ENCODE measurements at regions not wholly inside any gene's neighbourhood (a gene's known extent, or its start where the extent isn't known, plus 50 kb on each side); places are given as distances from the start of the nearest gene placed in this dataset.
"Not testable (repeated sequence)": the region's sequence is repeated elsewhere in the genome, so short reads cannot be mapped to it uniquely, and the experiment has no call there.

DNA sequence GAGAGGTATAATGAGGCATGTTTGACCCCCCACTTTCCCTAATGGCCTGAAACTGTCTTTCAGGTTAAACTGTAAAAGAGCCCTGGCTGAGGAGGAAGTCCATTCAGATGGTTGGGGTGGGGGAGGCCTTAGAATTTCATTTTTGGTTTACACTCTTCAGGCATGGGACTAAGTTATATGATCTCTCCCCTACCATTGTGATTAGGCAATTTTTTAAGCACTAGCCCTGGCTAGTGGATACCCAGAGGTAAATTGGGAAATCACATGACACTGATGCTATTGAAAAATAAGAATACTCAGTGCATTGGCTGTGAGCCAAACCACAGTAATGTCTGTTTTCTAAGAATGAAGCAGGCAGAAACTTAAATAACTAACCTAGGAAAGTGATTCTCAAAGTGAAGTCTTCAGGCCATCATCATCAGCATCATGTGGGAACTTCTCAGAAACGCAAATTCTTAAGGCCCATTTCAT, 149.7 kb downstream of the RRAGB start (continued):
- TF ChIP-seq, protein P1, sequence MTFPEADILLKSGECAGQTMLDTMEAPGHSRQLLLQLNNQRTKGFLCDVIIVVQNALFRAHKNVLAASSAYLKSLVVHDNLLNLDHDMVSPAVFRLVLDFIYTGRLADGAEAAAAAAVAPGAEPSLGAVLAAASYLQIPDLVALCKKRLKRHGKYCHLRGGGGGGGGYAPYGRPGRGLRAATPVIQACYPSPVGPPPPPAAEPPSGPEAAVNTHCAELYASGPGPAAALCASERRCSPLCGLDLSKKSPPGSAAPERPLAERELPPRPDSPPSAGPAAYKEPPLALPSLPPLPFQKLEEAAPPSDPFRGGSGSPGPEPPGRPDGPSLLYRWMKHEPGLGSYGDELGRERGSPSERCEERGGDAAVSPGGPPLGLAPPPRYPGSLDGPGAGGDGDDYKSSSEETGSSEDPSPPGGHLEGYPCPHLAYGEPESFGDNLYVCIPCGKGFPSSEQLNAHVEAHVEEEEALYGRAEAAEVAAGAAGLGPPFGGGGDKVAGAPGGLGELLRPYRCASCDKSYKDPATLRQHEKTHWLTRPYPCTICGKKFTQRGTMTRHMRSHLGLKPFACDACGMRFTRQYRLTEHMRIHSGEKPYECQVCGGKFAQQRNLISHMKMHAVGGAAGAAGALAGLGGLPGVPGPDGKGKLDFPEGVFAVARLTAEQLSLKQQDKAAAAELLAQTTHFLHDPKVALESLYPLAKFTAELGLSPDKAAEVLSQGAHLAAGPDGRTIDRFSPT (tag by site-specific recombination; IDR thresholded peaks at IDR 0.05) = no peak
- no peak for TF ChIP-seq ZNF184 (tag by site-specific recombination; IDR thresholded peaks at IDR 0.05)
- TF ChIP-seq, protein P2, sequence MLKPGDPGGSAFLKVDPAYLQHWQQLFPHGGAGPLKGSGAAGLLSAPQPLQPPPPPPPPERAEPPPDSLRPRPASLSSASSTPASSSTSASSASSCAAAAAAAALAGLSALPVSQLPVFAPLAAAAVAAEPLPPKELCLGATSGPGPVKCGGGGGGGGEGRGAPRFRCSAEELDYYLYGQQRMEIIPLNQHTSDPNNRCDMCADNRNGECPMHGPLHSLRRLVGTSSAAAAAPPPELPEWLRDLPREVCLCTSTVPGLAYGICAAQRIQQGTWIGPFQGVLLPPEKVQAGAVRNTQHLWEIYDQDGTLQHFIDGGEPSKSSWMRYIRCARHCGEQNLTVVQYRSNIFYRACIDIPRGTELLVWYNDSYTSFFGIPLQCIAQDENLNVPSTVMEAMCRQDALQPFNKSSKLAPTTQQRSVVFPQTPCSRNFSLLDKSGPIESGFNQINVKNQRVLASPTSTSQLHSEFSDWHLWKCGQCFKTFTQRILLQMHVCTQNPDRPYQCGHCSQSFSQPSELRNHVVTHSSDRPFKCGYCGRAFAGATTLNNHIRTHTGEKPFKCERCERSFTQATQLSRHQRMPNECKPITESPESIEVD (tag by site-specific recombination; IDR thresholded peaks at IDR 0.05) = no peak
- no peak for TF ChIP-seq ZNF350 (tag by site-specific recombination; IDR thresholded peaks at IDR 0.05)
- no peak for TF ChIP-seq ZNF223 (tag by site-specific recombination; IDR thresholded peaks at IDR 0.05)
- TF ChIP-seq ZBTB17 (tag by site-specific recombination; IDR thresholded peaks at IDR 0.05) = no peak
- no peak for TF ChIP-seq ZNF510 (tag by site-specific recombination; IDR thresholded peaks at IDR 0.05; ENCODE audit: insufficient replicate concordance)
- no peak for TF ChIP-seq KLF9 (tag by site-specific recombination; IDR thresholded peaks at IDR 0.05; ENCODE audit: low read depth)
- TF ChIP-seq ZNF544 (tag by site-specific recombination; IDR thresholded peaks at IDR 0.05) = no peak
- TF ChIP-seq ZSCAN30 (tag by site-specific recombination; IDR thresholded peaks at IDR 0.05) = no peak

DNA sequence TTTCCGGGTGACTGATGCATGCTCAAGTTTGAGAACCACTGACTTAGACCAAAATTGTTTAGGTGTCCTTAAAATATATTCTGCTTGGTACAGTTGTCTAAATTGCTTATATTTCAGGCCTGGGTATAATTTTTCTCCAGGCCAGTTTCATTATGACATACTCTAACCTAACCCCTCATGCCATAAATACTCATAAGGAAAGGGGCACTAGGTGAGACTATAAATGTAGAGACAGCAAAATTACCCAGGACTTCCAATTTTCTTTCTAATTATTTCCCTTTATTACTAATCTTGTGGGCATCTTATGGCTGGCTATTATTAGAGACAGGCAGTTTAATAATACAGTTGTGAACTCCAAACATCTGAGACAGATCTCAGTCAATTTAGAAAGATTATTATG, 150.2 kb downstream of the RRAGB start:
- CTCF ChIA-PET = no interaction called here
- no peaks in the 10 kb centered on the region for H3K9me3 ChIP-seq (ENCODE audit: control insufficient read depth, insufficient read depth, low read depth, low read length)
- POLR2A ChIA-PET = no interaction called here
- H3K4me1 ChIP-seq (ENCODE audit: control insufficient read depth, insufficient read depth, low read length) = no peaks in the 10 kb centered on the region
- no peaks in the 10 kb centered on the region for H3K36me3 ChIP-seq (ENCODE audit: control insufficient read depth in 2 of 2, insufficient read depth in 1 of 2, low read length in 2 of 2)
- no peak overlapping the region for H3K27ac ChIP-seq (ENCODE audit: extremely low read depth, low read depth, low read length)
- no peak overlapping the region for H3K4me3 ChIP-seq (ENCODE audit: low read depth, low read length)
- no peak for TF ChIP-seq ZNF341 (tag by site-specific recombination; IDR thresholded peaks at IDR 0.05; ENCODE audit: low read depth)
- TF ChIP-seq ZNF600 (tag by site-specific recombination; IDR thresholded peaks at IDR 0.05) = no peak
- TF ChIP-seq ZNF155 (tag by site-specific recombination; IDR thresholded peaks at IDR 0.05) = no peak

DNA sequence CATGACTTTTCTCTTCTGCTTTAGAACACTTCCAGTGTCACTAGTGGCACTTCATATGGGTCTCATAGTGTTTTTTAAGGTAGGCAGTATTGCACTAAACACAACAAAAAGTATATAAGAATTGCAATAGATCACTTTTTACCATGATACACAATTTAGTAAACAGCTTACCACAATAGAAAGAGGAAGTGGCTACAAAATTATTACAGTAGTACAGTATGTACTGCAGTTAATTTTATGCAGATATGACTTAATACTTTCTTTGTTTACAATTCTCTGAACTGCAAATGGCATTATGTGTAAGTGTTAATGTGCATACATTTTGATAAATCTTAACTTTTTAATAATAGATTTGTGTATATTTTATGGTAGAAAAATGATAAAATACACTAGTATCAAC, 157.3 kb downstream of the RRAGB start:
- ChIA-PET POLR2A (no interaction called here), CTCF (no interaction called here)
- Histone ChIP-seq H3K27ac (ENCODE audit: extremely low read depth, low read depth, low read length) (no peak overlapping the region), H3K9me3 (ENCODE audit: control insufficient read depth, insufficient read depth, low read depth, low read length) (no peaks in the 10 kb centered on the region; the same call in 1 of the 2 replicates), H3K4me1 (ENCODE audit: control insufficient read depth, insufficient read depth, low read length) (no peaks in the 10 kb centered on the region), H3K4me3 (ENCODE audit: low read depth, low read length) (no peak overlapping the region), H3K36me3 (ENCODE audit: control insufficient read depth in 2 of 2, insufficient read depth in 1 of 2, low read length in 2 of 2) (no peaks in the 10 kb centered on the region)
- TF ChIP-seq BCL11A (tag by site-specific recombination; IDR thresholded peaks at IDR 0.05; ENCODE audit: low read depth) = no peak
- TF ChIP-seq, protein P3, sequence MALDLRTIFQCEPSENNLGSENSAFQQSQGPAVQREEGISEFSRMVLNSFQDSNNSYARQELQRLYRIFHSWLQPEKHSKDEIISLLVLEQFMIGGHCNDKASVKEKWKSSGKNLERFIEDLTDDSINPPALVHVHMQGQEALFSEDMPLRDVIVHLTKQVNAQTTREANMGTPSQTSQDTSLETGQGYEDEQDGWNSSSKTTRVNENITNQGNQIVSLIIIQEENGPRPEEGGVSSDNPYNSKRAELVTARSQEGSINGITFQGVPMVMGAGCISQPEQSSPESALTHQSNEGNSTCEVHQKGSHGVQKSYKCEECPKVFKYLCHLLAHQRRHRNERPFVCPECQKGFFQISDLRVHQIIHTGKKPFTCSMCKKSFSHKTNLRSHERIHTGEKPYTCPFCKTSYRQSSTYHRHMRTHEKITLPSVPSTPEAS (tag by site-specific recombination; IDR thresholded peaks at IDR 0.05) = no peak
- TF ChIP-seq, protein P4, sequence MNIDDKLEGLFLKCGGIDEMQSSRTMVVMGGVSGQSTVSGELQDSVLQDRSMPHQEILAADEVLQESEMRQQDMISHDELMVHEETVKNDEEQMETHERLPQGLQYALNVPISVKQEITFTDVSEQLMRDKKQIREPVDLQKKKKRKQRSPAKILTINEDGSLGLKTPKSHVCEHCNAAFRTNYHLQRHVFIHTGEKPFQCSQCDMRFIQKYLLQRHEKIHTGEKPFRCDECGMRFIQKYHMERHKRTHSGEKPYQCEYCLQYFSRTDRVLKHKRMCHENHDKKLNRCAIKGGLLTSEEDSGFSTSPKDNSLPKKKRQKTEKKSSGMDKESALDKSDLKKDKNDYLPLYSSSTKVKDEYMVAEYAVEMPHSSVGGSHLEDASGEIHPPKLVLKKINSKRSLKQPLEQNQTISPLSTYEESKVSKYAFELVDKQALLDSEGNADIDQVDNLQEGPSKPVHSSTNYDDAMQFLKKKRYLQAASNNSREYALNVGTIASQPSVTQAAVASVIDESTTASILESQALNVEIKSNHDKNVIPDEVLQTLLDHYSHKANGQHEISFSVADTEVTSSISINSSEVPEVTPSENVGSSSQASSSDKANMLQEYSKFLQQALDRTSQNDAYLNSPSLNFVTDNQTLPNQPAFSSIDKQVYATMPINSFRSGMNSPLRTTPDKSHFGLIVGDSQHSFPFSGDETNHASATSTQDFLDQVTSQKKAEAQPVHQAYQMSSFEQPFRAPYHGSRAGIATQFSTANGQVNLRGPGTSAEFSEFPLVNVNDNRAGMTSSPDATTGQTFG (tag by site-specific recombination; IDR thresholded peaks at IDR 0.05; ENCODE audit: borderline replicate concordance) = no peak
- TF ChIP-seq RBAK (tag by site-specific recombination; IDR thresholded peaks at IDR 0.05) = no peak
- TF ChIP-seq ZNF10 (tag by site-specific recombination; IDR thresholded peaks at IDR 0.05) = no peak
- TF ChIP-seq, protein P5, sequence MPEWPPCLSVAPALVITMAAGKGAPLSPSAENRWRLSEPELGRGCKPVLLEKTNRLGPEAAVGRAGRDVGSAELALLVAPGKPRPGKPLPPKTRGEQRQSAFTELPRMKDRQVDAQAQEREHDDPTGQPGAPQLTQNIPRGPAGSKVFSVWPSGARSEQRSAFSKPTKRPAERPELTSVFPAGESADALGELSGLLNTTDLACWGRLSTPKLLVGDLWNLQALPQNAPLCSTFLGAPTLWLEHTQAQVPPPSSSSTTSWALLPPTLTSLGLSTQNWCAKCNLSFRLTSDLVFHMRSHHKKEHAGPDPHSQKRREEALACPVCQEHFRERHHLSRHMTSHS (tag by site-specific recombination; IDR thresholded peaks at IDR 0.05) = no peak

DNA sequence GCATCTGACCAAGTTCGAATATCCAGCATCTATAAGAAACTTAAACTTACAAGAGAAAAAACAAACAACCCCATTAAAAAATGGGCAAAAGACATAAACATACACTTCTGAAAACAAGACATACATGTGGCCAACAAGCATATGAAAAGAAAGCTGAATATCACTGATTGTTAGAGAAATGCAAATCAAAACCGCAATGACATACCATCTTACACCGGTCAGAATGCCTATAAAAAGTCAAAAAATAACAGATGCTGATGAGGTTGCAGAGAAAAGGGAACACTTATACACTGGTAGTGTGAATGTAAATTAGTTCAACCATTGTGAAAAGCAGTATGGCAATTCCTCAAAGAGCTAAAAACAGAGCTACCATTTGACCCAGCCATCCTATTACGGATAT, 166.0 kb downstream of the RRAGB start:
- H3K4me1 ChIP-seq (ENCODE audit: control insufficient read depth, insufficient read depth, low read length); H3K4me3 ChIP-seq (ENCODE audit: low read depth, low read length); H3K36me3 ChIP-seq (ENCODE audit: control insufficient read depth in 2 of 2, insufficient read depth in 1 of 2, low read length in 2 of 2); POLR2A ChIA-PET; H3K9me3 ChIP-seq (ENCODE audit: control insufficient read depth, insufficient read depth, low read depth, low read length); CTCF ChIA-PET; H3K27ac ChIP-seq (ENCODE audit: extremely low read depth, low read depth, low read length): not testable (repeated sequence)
